ENCODE measurements at regions not wholly inside any gene's neighbourhood (a gene's known extent, or its start where the extent isn't known, plus 50 kb on each side); places are given as distances from the start of the nearest gene placed in this dataset.
"Not testable (repeated sequence)": the region's sequence is repeated elsewhere in the genome, so short reads cannot be mapped to it uniquely, and the experiment has no call there.

GRCh38 chr5:1955586-1955985, 72.9 kb upstream of the IRX4 start:
- Histone ChIP-seq H3K4me3 (IDR thresholded peaks at IDR 0.05; ENCODE audit: insufficient read depth, low read depth, low read length) (no peak overlapping the region), H2AFZ (ENCODE audit: low read depth) (no peak overlapping the region), H3K36me3 (ENCODE audit: insufficient read depth) (no peaks in the 10 kb centered on the region), H3K4me2 (no peak overlapping the region), H3K27me3 (ENCODE audit: insufficient read depth, low read depth) (no peaks in the 10 kb centered on the region), H3K4me1 (ENCODE audit: low read depth, poor library complexity, severe bottlenecking) (no peaks in the 10 kb centered on the region), H3K9ac (no peak overlapping the region), H3K79me2 (ENCODE audit: insufficient read depth, low read depth) (no peaks in the 10 kb centered on the region), H3K27ac (no peak overlapping the region), H4K20me1 (ENCODE audit: insufficient read depth) (no peaks in the 10 kb centered on the region)
- no peak for TF ChIP-seq CTCF (conservative IDR thresholded peaks at IDR 0.05; ENCODE audit: low read depth, low read length)

- H3K9ac ChIP-seq; H3K4me2 ChIP-seq; H2AFZ ChIP-seq (ENCODE audit: low read depth); H3K27me3 ChIP-seq (ENCODE audit: insufficient read depth, low read depth); H3K4me1 ChIP-seq (ENCODE audit: low read depth, poor library complexity, severe bottlenecking); H3K27ac ChIP-seq; H3K79me2 ChIP-seq (ENCODE audit: insufficient read depth, low read depth); H3K4me3 ChIP-seq (IDR thresholded peaks at IDR 0.05; ENCODE audit: insufficient read depth, low read depth, low read length); H4K20me1 ChIP-seq (ENCODE audit: insufficient read depth); H3K36me3 ChIP-seq (ENCODE audit: insufficient read depth): not testable (repeated sequence)
Measured at GRCh38 chr5:1953710-1954109, 71.0 kb upstream of the IRX4 start.

GRCh38 chr5:1952444-1953099, 69.8 kb upstream of the IRX4 start:
- 0 out of 2 replicates have a peak, but pooled peaks cover 1% of the 10 kb centered on the region for H3K27me3 ChIP-seq (ENCODE audit: insufficient read depth, low read depth)
- TF ChIP-seq CTCF (conservative IDR thresholded peaks at IDR 0.05; ENCODE audit: low read depth, low read length), result no peak
- no peak overlapping the region for H2AFZ ChIP-seq (ENCODE audit: low read depth)
- H4K20me1 ChIP-seq (ENCODE audit: insufficient read depth), result no peaks in the 10 kb centered on the region
- H3K79me2 ChIP-seq (ENCODE audit: insufficient read depth, low read depth), result no peaks in the 10 kb centered on the region
- no peak overlapping the region for H3K27ac ChIP-seq
- H3K9ac ChIP-seq, result no peak overlapping the region
- no peak overlapping the region for H3K4me3 ChIP-seq (IDR thresholded peaks at IDR 0.05; ENCODE audit: insufficient read depth, low read depth, low read length)
- H3K4me1 ChIP-seq (ENCODE audit: low read depth, poor library complexity, severe bottlenecking), result no peaks in the 10 kb centered on the region
- no peak overlapping the region for H3K4me2 ChIP-seq
- no peaks in the 10 kb centered on the region for H3K36me3 ChIP-seq (ENCODE audit: insufficient read depth)

GRCh38 chr5:1952021-1952420, 69.3 kb upstream of the IRX4 start:
- H3K4me3 ChIP-seq (IDR thresholded peaks at IDR 0.05; ENCODE audit: insufficient read depth, low read depth, low read length), result no peak overlapping the region
- no peaks in the 10 kb centered on the region for H3K79me2 ChIP-seq (ENCODE audit: insufficient read depth, low read depth)
- no peak for TF ChIP-seq CTCF (conservative IDR thresholded peaks at IDR 0.05; ENCODE audit: low read depth, low read length)
- H2AFZ ChIP-seq (ENCODE audit: low read depth), result no peak overlapping the region
- no peak overlapping the region for H3K9ac ChIP-seq
- H3K27ac ChIP-seq, result no peak overlapping the region
- no peaks in the 10 kb centered on the region for H4K20me1 ChIP-seq (ENCODE audit: insufficient read depth)
- no peak overlapping the region for H3K4me2 ChIP-seq
- H3K4me1 ChIP-seq (ENCODE audit: low read depth, poor library complexity, severe bottlenecking), result no peaks in the 10 kb centered on the region
- 0 out of 2 replicates have a peak, but pooled peaks cover 3% of the 10 kb centered on the region for H3K27me3 ChIP-seq (ENCODE audit: insufficient read depth, low read depth)
- no peaks in the 10 kb centered on the region for H3K36me3 ChIP-seq (ENCODE audit: insufficient read depth)

- Histone ChIP-seq H3K36me3 (ENCODE audit: insufficient read depth) (no peaks in the 10 kb centered on the region), H3K27me3 (ENCODE audit: insufficient read depth, low read depth) (0 out of 2 replicates have a peak, but pooled peaks cover 3% of the 10 kb centered on the region), H3K27ac (no peak overlapping the region), H3K4me3 (IDR thresholded peaks at IDR 0.05; ENCODE audit: insufficient read depth, low read depth, low read length) (no peak overlapping the region), H3K79me2 (ENCODE audit: insufficient read depth, low read depth) (no peaks in the 10 kb centered on the region), H2AFZ (ENCODE audit: low read depth) (no peak overlapping the region), H3K4me1 (ENCODE audit: low read depth, poor library complexity, severe bottlenecking) (no peaks in the 10 kb centered on the region), H4K20me1 (ENCODE audit: insufficient read depth) (no peaks in the 10 kb centered on the region), H3K4me2 (no peak overlapping the region), H3K9ac (no peak overlapping the region)
- no peak for TF ChIP-seq CTCF (conservative IDR thresholded peaks at IDR 0.05; ENCODE audit: low read depth, low read length)
Measured at GRCh38 chr5:1951165-1951816, 68.6 kb upstream of the IRX4 start.

Data from KMS-11 (cell line).